ENCODE measurements at regions not wholly inside any gene's neighbourhood (a gene's known extent, or its start where the extent isn't known, plus 50 kb on each side); places are given as distances from the start of the nearest gene placed in this dataset.
A peak's percentile ranks its signal among the peaks of the same experiment; 100 is the strongest.

DNA sequence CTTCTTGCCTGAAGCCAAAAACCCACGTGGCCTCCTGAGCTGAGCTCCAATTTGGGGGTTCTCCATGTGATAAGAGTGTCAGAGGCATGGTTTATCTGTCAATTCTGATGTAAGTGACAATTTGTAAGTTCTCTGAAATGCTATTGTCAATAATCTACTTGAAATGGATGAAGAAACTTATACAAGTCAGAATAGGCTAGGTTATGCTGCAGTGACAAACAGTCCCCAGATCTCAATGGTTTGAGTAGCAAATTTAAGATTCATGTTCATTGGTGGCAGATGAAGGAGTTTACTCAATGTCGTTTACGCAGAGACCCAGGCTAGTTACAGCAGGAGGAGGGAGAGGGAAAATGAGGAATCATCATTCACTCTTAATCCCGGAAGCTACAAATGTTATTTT is 352.4 kb downstream of the KIF16B start:
- no peak for TF ChIP-seq REST (IDR thresholded peaks at IDR 0.05; ENCODE audit: low read depth)

DNA sequence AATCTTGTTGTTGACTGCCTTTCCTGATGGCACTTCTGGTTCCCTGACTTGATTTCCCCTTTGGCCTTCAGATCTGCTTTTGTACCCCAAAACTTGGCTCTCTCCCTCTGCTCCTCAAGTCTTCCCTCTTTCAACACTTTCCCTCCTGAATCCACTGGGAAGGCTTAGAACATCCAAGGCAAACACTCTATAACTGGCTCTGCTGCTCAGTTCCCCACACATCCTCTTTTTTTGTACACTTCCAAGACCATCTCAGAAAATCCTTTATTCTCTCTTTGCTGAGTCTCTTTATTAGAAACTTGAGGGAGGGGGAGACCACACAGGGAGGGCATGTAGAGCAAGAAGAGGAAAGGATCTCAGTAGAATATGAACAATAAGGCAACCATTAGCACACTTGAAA is 354.1 kb downstream of the KIF16B start:
- no peak for TF ChIP-seq ZBTB7A (IDR thresholded peaks at IDR 0.05; ENCODE audit: low read depth)
- no peak for TF ChIP-seq EGR1 (IDR thresholded peaks at IDR 0.05)
- TF ChIP-seq YY1 (IDR thresholded peaks at IDR 0.05; ENCODE audit: low read depth) = no peak
- no peak for TF ChIP-seq TCF12 (IDR thresholded peaks at IDR 0.05; ENCODE audit: low read depth)
- no peak for TF ChIP-seq USF1 (IDR thresholded peaks at IDR 0.05)
- no peak for TF ChIP-seq REST (IDR thresholded peaks at IDR 0.05; ENCODE audit: low read depth)
- TF ChIP-seq, protein P1, sequence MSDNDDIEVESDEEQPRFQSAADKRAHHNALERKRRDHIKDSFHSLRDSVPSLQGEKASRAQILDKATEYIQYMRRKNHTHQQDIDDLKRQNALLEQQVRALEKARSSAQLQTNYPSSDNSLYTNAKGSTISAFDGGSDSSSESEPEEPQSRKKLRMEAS (IDR thresholded peaks at IDR 0.05) = no peak
- TF ChIP-seq EP300 (IDR thresholded peaks at IDR 0.05; ENCODE audit: borderline replicate concordance) = no peak
- TF ChIP-seq FOXM1 (IDR thresholded peaks at IDR 0.05; ENCODE audit: borderline replicate concordance, low read depth) = no peak

GRCh38 chr20:16216914-16217230 is 356.4 kb downstream of the KIF16B start:
- TF ChIP-seq YY1 (IDR thresholded peaks at IDR 0.05; ENCODE audit: low read depth) (no peak), RAD21 (IDR thresholded peaks at IDR 0.05; ENCODE audit: low read depth) (no peak), TAF1 (IDR thresholded peaks at IDR 0.05; ENCODE audit: low read depth) (no peak), TCF12 (IDR thresholded peaks at IDR 0.05; ENCODE audit: low read depth) (no peak), FOXM1 (IDR thresholded peaks at IDR 0.05; ENCODE audit: borderline replicate concordance, low read depth) (no peak), NFIC (IDR thresholded peaks at IDR 0.05) (no peak), USF1 (IDR thresholded peaks at IDR 0.05) (no peak), TEAD4 (IDR thresholded peaks at IDR 0.05) (no peak), CEBPB (IDR thresholded peaks at IDR 0.05) (no peak), EGR1 (IDR thresholded peaks at IDR 0.05) (no peak), ZBTB7A (IDR thresholded peaks at IDR 0.05; ENCODE audit: low read depth) (no peak), REST (IDR thresholded peaks at IDR 0.05; ENCODE audit: low read depth) (no peak), EP300 (IDR thresholded peaks at IDR 0.05; ENCODE audit: borderline replicate concordance) (no peak), CREB1 (IDR thresholded peaks at IDR 0.05; ENCODE audit: low read depth) (no peak)
- TF ChIP-seq, protein P1 (IDR thresholded peaks at IDR 0.05) = no peak

DNA sequence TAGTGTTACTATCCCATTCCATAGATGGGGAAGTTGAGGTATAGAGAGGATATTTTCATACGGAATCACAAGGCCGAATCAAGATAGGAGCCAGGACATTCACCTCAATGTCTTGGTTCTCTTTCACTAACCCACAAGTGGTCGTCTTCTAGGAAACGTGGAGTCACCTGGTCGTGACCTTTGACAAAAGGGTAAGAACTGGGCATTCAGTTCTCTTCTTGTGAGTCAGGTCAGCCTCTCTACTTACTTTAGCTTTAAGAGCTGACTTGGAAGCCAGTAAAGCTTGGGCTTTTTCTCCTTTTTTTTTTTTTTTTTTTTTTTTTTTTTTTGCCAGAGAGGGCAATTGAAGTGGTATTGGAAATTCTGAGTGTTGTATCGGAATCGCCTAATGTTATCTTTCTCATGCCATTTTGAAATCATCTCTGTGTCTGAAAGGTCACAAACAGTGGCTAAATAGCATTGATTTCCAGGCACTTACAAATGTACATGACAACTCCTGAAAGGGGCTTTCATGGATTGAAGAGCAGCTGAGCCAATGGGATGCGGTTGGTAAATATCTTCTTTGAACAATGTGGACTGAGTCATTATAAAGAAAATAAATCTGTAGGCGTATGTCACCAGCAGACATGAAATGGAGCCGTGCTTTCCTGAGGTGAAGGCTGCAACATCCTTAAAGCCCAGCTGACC is 356.9 kb downstream of the KIF16B start:
- TF ChIP-seq TCF12 (IDR thresholded peaks at IDR 0.05; ENCODE audit: low read depth) = no peak
- TF ChIP-seq CREB1 (IDR thresholded peaks at IDR 0.05; ENCODE audit: low read depth) = no peak
- no peak for TF ChIP-seq EGR1 (IDR thresholded peaks at IDR 0.05)

GRCh38 chr20:16215041-16215440 is 358.2 kb downstream of the KIF16B start:
- TF ChIP-seq REST (IDR thresholded peaks at IDR 0.05; ENCODE audit: low read depth) = peak; percentile 66
- TF ChIP-seq EGR1 (IDR thresholded peaks at IDR 0.05) = no peak
- no peak for TF ChIP-seq ZBTB7A (IDR thresholded peaks at IDR 0.05; ENCODE audit: low read depth)
